ES-I3 (cell line): ENCODE measurements at regions not wholly inside any gene's neighbourhood (a gene's known extent, or its start where the extent isn't known, plus 50 kb on each side); places are given as distances from the start of the nearest gene placed in this dataset.
"Not testable (repeated sequence)": the region's sequence is repeated elsewhere in the genome, so short reads cannot be mapped to it uniquely, and the experiment has no call there.

ENCODE experiments used
- H3K36me3 ChIP-seq: 2 replicates; pipeline ENCODE4 v1.6.1; 2013; ENCODE audit warnings: mild to moderate bottlenecking, low read length, control low read depth, moderate library complexity; ENCODE audit not compliant: insufficient read depth
- H3K4me1 ChIP-seq: 2 replicates; pipeline ENCODE4 v1.6.1; 2013; ENCODE audit warnings: mild to moderate bottlenecking, control low read depth, low read length; ENCODE audit not compliant: insufficient read depth
- H3K9ac ChIP-seq: 2 replicates; pipeline ENCODE4 v1.6.1; 2013; ENCODE audit warnings: low read depth, mild to moderate bottlenecking, low read length, moderate library complexity
- H3K9me3 ChIP-seq: 2 replicates; pipeline ENCODE4 v1.6.1; 2013; ENCODE audit warnings: mild to moderate bottlenecking, low read length, moderate library complexity; ENCODE audit not compliant: control insufficient read depth, insufficient read depth

DNA sequence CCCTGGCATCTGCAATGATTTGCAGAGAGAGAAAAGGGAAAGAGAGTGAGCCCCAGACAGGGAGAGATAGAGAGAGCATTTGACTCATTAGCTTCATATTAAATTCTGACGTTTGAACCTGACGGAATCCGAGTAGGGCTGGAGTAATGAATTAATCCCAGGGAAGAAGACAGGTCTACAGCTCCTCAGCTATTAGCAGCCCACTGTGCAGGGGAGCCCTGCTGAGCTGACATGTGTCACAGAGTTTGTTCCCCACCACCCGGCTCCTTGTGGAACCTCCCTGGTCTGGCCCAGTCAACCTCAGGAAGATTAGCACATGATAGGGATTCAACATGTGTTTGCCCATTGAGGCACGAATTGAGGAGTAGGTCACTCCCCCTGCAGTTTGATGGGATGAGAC, 404.0 kb downstream of the BUD13 start:
- no peaks in the 10 kb centered on the region for H3K9me3 ChIP-seq
- peaks cover 13% of the 10 kb centered on the region for H3K4me1 ChIP-seq
- H3K36me3 ChIP-seq, result no peaks in the 10 kb centered on the region
- no peak overlapping the region for H3K9ac ChIP-seq

DNA sequence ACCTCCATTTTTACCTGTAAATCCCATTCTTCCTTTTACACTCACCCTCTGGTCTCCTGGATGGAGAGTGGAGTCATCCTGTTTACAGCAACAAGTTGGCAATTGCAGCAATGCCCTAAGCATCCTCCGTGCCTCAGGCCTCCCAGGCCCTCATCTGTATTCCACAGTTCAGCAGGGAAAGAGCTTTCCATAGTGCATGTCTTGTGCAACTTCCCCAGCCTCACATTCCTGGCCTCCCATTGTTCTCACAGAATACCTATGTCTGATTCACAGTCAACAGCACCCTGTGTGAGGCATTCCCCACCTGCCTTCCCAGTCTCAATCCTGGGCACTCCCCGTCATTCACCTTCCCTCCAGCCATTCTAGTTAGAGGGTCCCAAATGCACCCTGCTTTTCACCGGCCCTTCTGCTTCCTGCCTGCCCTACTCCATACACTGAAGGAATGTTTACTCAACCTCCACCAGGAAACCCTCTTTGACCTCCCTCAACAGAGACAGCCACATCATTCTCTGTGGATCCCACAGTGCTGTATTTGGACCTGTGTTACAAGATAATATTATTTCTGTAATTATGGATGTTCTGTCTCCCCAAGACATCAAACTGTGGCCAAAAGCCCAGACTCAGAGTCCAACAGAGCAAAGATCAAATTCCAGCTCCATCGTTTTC, 405.7 kb downstream of the BUD13 start:
- no peaks in the 10 kb centered on the region for H3K36me3 ChIP-seq
- peaks cover 18% of the 10 kb centered on the region for H3K4me1 ChIP-seq
- no peaks in the 10 kb centered on the region for H3K9me3 ChIP-seq
- H3K9ac ChIP-seq, result no peak overlapping the region

DNA sequence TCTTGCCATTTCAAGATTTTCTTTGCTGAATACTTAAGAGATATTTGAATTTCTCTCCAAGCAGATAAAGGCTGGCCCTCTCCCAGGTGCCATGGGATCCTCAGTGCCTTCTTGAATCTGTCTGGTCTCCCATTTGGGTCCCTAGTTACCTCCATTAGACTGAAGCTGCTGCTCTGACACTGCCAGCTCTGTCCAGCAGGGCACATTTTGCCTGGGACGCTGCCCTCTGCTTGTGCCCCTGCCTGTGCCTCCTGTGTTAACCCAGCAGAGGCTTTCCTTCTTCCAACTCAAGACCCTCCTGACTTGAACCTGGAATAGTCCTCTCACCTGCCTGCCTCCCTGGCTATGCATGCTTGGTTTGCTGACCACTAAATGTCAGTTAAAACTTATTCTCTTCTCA, 406.3 kb downstream of the BUD13 start:
- no peak overlapping the region for H3K9ac ChIP-seq
- no peaks in the 10 kb centered on the region for H3K36me3 ChIP-seq
- H3K4me1 ChIP-seq, result peaks cover 20% of the 10 kb centered on the region
- H3K9me3 ChIP-seq, result no peaks in the 10 kb centered on the region

DNA sequence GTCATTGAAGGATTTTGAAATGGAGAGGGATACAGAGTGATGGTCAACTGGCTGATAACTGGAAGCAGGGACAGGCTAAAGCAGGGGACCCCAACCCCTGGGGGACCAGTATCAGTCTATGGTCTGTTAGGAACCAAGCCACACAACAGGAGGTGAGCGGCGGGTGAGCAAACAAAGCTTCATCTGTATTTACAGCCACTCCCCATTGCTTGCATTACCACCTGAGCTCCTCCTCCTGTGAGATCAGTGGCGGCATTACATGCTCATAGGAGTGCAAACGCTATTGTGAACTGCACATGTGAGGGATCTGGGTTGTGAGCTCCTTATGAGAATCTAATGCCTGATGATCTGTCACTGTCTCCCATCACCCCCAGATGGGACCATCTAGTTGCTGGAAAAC, 407.9 kb downstream of the BUD13 start:
- H3K36me3 ChIP-seq, H3K9me3 ChIP-seq, H3K9ac ChIP-seq: not testable (repeated sequence)
- peaks cover 20% of the 10 kb centered on the region for H3K4me1 ChIP-seq

DNA sequence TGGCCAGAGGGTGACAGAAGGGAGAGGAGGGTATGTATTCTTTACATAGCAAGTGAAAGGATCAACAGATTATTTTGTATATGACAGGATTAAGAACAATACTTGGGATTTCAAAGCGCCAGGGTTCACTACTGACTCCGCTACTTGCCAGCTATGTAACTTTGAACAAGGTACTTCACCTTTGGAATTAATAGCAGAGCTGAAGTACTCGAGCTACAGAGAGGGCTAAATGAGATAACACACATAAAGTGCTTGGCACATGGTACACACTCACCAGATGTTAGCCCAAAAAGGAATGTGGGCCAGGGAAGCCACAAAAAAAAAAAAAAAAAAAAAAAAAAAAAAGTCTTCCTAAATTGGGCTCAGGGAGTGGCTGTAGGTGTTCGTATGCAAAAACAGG, 408.4 kb downstream of the BUD13 start:
- Histone ChIP-seq H3K9ac (no peak overlapping the region), H3K36me3 (no peaks in the 10 kb centered on the region), H3K9me3 (no peaks in the 10 kb centered on the region), H3K4me1 (peaks cover 20% of the 10 kb centered on the region)

DNA sequence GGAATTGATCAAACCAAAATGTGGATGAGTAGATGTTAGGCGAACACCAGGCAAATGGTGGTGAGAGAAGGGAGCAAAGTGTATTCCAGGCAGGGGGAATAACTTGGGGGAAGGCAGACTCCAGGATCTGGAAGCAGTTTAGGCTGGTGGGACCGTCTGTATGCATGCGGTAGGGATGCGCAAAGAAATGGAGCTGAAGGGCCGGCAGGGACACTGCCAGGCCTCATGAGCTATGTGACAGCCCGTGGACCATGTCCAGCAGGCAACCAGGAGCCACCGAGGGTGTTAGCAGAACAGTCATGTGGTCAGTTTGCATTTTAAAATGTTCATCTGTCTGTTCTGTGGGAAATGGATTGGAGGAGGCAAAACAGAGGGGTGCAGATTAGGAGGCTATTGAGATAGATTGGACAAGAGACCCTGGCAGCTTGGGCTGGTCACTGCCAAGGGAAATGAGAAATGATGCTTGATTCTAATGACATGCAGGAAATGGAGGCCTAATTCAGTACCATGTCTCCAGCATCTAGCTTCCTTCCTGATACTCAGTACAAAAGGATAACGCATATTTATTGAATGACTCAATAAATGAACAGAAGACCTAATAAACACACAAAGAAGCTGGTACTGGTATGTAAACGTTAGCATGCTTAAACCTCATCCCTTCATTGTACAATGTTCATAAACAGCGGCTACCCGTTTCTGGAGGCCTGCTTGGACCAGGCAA, 412.4 kb downstream of the BUD13 start:
- no peak overlapping the region for H3K9ac ChIP-seq
- peaks cover 13% of the 10 kb centered on the region for H3K4me1 ChIP-seq
- no peaks in the 10 kb centered on the region for H3K9me3 ChIP-seq
- no peaks in the 10 kb centered on the region for H3K36me3 ChIP-seq

DNA sequence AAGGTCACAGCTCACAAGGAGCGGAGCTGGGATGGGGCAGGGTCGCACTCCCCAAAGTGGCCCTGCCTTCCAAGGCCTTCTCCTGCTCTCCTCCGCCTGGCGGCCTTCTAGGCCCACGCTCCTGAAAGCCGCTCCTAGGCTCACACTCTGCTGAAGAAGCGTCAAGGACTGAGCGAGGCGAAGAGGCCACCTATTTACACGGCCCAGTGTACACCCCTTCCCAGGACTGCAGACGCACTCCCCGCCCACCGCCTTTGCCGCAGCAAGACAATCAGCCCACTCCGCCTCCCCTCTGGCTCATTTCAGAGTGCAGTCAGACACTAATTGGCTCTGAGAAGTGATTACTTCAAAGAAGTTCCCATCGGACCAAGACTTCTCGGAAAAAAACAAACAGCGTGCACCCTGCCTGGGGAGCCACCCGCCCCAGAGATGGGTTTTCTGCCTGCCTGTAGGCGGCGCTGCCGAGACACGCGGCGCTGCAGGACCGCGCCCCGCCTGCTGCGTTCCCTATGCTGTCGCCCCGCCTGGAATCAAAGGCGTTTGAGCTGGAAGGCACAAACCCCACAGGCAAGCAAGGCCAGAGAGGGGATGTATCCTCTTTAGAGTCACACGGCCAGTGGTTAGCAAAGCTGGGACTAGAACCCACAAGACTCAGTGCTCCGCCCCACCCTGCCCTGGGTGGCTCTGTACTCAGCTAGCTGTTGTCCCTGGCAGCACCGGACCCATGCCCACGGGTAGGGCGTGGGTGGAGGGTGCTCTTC, 414.8 kb downstream of the BUD13 start:
- no peak overlapping the region for H3K9ac ChIP-seq
- H3K4me1 ChIP-seq, result peaks cover 13% of the 10 kb centered on the region
- no peaks in the 10 kb centered on the region for H3K36me3 ChIP-seq
- no peaks in the 10 kb centered on the region for H3K9me3 ChIP-seq

DNA sequence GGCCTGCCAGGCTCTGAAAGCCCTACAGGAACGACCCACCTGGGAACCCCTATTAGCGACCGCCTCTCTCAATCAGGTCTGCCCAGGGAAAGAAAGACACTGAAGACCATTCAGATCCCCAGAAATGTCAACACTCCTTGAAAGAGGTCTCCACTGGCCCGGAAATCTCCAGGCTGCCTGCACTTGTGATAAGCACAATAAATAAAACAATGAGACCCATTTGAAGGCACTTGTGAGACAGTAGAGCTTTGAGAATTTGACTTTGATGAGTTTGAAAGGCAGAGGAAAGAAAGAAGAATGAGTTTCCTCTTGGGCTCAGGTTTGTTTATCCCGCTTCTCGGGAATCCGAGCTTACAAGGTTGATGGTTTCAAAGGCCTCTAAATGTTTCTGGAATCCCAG, 416.3 kb downstream of the BUD13 start:
- Histone ChIP-seq H3K4me1 (peaks cover 5% of the 10 kb centered on the region; the same call in 1 of the 2 replicates), H3K36me3 (no peaks in the 10 kb centered on the region), H3K9me3 (no peaks in the 10 kb centered on the region)

DNA sequence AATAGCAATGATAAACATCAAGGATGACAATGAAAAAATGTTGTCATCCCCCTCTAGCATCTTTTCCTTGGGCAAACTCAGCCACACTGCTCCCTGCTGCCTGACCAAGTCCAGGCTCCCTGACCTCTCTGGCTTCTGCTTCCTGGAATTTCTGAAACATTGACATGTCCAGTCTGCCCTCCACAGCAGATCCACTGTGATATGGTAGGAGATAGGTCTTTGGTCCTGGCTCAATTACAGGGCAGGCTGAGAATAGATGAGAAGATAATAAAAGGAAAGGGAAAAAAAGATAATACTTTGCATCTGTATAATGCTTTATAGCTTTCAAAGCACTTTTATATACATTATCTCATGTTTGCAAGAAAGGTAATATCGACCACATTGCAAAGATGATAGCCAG, 417.7 kb downstream of the BUD13 start:
- no peak overlapping the region for H3K9ac ChIP-seq
- no peaks in the 10 kb centered on the region for H3K9me3 ChIP-seq

More for the DNA sequence above, 416.3 kb downstream of the BUD13 start:
- H3K9ac ChIP-seq, result no peak overlapping the region

DNA sequence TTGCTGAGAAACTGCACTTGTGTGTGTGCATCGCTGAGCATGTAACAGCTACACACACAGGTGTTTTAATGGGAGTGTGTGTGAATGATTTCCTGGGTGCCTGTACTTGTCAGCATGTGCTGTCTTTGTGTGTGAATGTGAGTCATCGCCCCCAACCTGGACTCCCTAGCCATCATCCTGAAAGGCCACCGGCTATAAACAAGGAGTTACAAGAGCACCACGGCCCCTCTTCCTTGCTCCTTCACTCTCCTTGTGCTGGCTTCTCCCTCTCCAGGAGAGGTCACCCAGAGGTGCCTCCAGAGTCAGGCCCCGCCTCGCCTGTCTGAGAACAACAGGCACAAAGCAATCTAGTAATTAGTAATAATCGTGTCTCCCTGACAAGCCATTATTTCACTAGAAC, 419.2 kb downstream of the BUD13 start:
- Histone ChIP-seq H3K36me3 (peaks cover 3% of the 10 kb centered on the region; the same call in 1 of the 2 replicates), H3K9me3 (no peaks in the 10 kb centered on the region), H3K4me1 (peaks cover 5% of the 10 kb centered on the region; the same call in 1 of the 2 replicates), H3K9ac (no peak overlapping the region)

More for the DNA sequence above, 417.7 kb downstream of the BUD13 start:
- peaks cover 5% of the 10 kb centered on the region; the same call in 1 of the 2 replicates for H3K4me1 ChIP-seq
- H3K36me3 ChIP-seq, result no peaks in the 10 kb centered on the region

DNA sequence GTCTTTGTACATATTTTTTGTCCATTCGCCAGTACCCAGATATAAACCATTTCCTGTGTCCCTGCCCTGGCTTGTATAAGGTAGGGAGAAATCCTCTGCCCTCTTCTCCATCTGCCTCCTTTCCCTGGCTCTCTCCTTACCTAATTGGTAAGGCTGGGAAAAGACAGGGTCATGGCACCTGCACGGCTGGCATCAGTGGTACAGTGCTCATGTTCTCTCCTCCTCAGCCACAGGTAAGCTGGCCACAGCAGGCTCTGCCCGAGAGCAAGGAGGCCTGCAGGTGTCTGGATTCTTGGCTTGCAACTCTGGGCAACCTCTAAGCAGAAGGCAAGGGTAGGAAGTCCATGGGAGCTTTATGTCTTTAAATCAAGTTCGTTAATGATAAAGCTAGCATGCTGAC, 419.9 kb downstream of the BUD13 start:
- H3K9me3 ChIP-seq, result no peaks in the 10 kb centered on the region
- peaks cover 5% of the 10 kb centered on the region; the same call in 1 of the 2 replicates for H3K4me1 ChIP-seq
- H3K9ac ChIP-seq, result no peak overlapping the region
- peaks cover 3% of the 10 kb centered on the region; the same call in 1 of the 2 replicates for H3K36me3 ChIP-seq

DNA sequence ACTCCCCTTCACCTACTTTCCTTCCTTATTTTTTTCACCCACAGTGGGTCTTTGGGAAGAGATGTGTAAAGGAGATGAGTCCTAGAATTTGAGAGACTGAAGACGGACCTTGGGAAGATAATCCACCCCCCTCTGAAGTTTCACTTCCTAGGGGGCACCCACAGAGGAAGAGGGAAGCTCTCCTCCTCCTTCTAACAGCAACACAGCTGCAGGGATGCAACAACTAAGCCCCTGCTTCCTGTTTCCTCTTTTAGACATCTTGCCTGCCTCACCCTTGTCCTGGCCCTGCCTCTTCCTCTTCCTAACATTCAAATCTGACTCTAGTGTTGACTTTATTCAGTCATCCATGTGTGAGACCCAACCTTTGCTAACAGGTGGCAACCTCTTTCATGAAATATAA, 424.6 kb downstream of the BUD13 start:
- Histone ChIP-seq H3K4me1 (no peaks in the 10 kb centered on the region), H3K9me3 (no peaks in the 10 kb centered on the region), H3K9ac (no peak overlapping the region), H3K36me3 (peaks cover 3% of the 10 kb centered on the region; the same call in 1 of the 2 replicates)

DNA sequence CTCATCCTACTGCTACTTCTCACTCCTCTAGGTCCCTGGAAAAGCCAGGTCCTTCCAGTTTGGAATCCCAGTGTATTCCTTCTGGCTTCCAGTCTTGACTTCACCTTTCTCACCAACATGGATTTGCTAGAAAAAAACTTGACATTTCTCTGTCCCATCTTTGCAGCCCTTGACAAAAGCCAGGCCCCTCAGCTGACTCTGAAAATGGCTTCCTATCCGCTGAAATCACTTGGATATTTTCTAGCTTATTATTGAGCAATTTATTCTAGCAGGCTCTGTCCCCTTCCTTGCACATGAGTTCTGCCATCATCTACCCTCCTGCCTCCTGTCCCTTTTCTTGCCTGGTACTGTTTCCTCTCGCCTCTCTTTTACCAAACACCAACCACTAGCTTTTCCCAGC, 427.2 kb downstream of the BUD13 start:
- H3K9me3 ChIP-seq, result no peaks in the 10 kb centered on the region
- no peak overlapping the region for H3K9ac ChIP-seq
- H3K4me1 ChIP-seq, result no peaks in the 10 kb centered on the region
- H3K36me3 ChIP-seq, result peaks cover 3% of the 10 kb centered on the region; the same call in 1 of the 2 replicates

DNA sequence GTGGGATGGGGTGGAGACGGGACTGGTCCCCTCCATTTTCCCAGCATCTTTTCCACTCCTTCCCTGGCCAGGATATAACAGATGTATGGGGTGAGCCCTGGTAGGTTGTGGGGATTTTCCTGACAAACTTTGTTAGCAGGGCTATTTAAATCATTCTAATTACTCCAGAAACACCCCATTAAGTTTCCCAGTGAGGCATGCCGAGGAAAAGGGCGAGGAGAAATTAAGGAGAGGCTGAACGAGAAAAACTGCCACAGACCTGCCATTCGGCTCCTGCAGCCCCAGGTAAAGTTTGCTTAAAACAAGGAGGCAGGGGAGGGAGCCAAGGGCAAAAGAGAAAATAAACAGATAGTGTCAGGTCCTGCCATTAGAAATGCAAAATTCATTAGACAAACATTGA, 428.2 kb downstream of the BUD13 start:
- H3K4me1 ChIP-seq, result no peaks in the 10 kb centered on the region
- H3K36me3 ChIP-seq, result peaks cover 3% of the 10 kb centered on the region; the same call in 1 of the 2 replicates
- H3K9ac ChIP-seq, result no peak overlapping the region
- H3K9me3 ChIP-seq, result no peaks in the 10 kb centered on the region
